ENCODE measurements at regions not wholly inside any gene's neighbourhood (a gene's known extent, or its start where the extent isn't known, plus 50 kb on each side); places are given as distances from the start of the nearest gene placed in this dataset.

DNA sequence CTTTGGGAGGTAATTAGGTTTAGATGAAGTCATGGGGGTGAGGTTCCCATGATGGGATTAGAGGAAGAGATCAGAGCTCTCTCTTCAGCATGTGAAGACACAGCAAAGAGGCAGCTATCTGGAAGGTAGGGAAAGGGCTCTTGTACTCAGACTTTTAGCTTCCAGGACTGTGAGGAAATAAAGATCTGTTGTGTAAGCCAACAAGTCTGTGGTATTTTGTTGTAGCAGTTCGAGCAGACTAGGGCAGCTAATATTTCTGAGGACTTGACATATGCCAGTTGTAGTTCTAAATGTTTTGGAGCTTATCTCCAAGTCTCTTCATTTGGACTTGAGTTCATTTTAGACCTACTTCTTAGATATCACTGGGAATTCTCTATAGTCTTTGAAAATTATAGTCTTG, 137.3 kb upstream of the PDE5A start:
- TF ChIP-seq ZFX (IDR thresholded peaks at IDR 0.05) = no peak
- no peak for TF ChIP-seq CTCF (conservative IDR thresholded peaks at IDR 0.05)
- H3K27ac ChIP-seq = no peak overlapping the region

- no peak overlapping the region for H3K27ac ChIP-seq
- TF ChIP-seq CTCF (conservative IDR thresholded peaks at IDR 0.05) = no peak
- TF ChIP-seq ZFX (IDR thresholded peaks at IDR 0.05) = no peak
Observed at GRCh38 chr4:119765469-119765868, 136.9 kb upstream of the PDE5A start.

- no peak overlapping the region for H3K27ac ChIP-seq
- TF ChIP-seq CTCF (conservative IDR thresholded peaks at IDR 0.05) (no peak), ZFX (IDR thresholded peaks at IDR 0.05) (no peak)
Observed at GRCh38 chr4:119763386-119763785, 134.8 kb upstream of the PDE5A start.

DNA sequence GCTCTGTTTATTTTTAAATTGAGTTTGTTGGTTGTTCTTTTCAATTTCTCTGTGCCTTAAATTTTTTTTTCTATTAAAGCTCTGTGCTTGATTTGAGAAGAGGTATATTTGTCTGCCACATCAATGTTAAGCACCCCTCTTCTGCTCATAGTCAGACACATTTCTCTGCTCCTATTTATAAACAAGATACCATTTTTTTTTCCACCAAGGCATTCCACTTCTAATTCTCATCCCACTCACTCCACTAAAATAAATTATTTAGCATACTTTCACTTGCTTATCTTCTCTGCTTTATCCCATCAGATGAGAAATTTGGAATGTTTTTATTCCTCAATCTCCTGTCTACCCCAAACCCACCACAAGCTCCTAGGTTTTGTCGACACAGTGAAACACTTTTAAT, 127.0 kb upstream of the PDE5A start:
- no peak overlapping the region for H3K27ac ChIP-seq
- no peak for TF ChIP-seq CTCF (conservative IDR thresholded peaks at IDR 0.05)
- no peak for TF ChIP-seq ZFX (IDR thresholded peaks at IDR 0.05)

GRCh38 chr4:119752936-119753335, 124.3 kb upstream of the PDE5A start:
- TF ChIP-seq ZFX (IDR thresholded peaks at IDR 0.05) (no peak), CTCF (conservative IDR thresholded peaks at IDR 0.05) (no peak)
- H3K27ac ChIP-seq = no peak overlapping the region

- no peak for TF ChIP-seq ZFX (IDR thresholded peaks at IDR 0.05)
- no peak for TF ChIP-seq CTCF (conservative IDR thresholded peaks at IDR 0.05)
- no peak overlapping the region for H3K27ac ChIP-seq
Observed at GRCh38 chr4:119750771-119751170, 122.2 kb upstream of the PDE5A start.

DNA sequence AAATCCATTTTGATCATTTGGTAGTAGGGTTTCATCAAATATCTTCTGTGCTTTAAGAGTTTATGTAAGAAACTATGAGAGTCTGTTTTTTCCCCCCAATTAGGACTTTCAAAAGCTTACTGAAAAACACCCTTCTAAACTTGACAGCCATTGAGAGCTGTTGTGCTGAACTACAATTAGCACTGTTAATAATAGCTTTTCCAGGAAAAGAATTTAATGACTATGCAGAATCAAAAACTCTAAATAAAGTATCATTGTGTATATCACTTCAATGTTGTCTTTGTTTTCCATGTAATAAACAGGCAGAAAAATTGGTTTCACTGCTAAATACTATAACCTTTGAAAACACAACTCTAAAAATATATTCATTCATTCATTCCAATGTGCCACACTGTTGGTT, 121.4 kb upstream of the PDE5A start:
- no peak overlapping the region for H3K27ac ChIP-seq
- TF ChIP-seq ZFX (IDR thresholded peaks at IDR 0.05) (no peak), CTCF (conservative IDR thresholded peaks at IDR 0.05) (no peak)
